GM18517 (cell line): ENCODE measurements at regions not wholly inside any gene's neighbourhood (a gene's known extent, or its start where the extent isn't known, plus 50 kb on each side); places are given as distances from the start of the nearest gene placed in this dataset.

Experiments used
- ATAC-seq: cut with Tn5 transposase; IDR thresholded peaks from one replicate; pipeline ENCODE4 v1.9.1; 2021; ENCODE audit warnings: mild to moderate bottlenecking, moderate library complexity; ENCODE audit not compliant: unreplicated experiment

DNA sequence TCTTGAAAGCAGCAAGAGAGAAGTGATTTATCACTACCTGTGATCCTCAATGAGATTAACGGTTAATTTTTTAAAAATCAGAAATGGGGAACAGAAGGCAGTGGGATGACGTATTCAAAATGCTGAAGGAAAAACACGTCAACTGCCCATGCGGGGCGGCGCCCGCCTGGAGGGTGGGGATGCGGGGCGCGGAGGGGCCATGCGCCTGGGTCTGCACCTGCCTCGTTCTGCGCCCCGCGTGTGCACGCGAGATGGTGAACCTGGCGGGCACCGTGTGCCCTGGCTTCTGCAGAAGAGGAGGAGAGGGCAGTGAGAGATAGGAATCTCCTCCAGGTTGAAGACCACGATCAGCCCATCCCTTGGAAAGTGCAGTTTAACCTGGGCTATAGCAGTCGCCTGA, 79.3 kb upstream of the ZNF32 start:
- no peak for ATAC-seq

DNA sequence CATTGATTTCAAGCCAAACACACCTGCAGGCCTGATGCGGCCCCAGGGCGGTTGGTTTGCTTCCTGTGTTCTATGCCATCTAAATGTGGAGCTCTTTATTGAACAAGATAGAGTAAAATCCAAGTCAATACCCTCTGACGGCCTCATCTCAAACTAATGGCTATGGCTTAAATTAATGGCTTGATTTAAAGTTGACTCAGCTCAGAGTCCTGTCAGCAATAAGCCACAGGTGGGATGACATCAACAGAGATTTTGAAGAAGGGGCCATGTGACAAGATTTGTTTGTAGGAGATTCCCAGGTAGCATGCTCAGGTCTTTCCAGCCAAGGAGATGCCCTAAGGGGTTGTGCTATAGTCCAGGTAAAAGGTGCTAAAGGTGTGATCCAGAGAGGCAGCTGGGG, 66.7 kb upstream of the ZNF32 start:
- no peak for ATAC-seq

DNA sequence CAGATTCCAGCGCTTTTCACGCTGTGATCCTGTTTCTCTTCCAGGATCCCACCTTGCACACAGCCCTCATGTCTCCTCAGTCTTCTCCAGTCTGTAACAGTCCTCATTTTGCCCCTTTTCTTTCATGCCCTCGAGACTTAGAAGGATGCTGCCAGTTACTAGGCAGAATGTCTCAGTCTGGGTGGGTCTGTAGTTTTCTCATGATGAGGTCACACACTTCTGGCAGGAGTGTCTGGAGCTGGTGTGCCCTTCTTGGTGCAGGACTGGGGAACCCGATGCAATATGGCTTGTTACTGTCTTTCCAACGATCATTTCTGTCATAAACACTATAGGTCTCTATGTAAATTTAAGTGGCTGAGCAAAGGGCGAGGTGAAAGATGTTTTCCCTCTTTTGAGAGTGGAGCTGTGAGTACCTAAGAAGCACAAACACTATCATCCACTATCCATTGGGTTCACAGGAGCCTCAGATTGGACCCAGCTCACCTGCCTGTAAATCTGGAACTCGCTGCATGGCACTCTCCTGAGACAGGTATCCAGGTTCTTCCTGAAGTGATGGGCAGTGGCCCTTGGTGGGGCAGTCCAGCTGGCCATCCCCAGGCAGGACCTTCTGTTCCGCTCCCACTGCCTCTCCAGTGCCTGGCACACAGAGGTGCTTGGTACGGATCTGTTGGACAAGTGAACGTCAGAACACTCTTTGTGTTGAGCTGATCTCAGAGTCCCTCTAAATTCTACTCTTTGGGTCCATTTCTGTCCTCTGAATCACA, 64.3 kb upstream of the ZNF32 start:
- no peak for ATAC-seq

DNA sequence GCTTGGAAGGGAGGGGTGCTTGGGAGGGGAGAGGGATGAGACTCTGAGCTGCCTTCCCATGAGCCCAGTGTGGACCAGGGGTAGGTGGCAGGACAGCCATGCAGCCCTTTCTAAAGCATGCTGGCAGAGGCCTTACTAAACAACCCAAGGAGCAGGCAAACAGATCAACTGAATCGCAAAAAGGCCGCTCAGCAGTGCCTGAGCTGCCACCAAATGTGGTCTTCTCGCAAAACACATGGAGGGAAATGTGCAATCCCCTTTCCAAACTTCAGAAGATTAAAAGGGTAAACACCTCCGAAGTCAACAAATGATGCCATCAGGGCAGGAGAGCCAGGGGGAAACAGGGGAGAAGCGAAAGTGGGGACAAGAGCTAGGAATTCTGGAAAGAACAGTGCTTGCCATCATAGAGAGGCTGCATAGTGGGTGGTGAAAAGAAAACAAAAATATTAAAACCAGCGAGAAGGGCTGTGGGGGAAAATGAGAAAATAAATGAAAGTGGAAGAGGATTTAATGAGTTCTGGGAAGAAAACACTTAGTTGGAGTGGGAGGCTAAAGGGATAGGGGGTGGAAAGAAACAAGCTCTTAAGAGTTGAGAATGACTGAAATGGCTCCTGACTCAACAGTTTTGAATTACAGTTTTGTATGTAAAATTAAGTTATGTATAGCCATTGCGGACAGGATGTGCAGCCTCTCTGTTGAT, 62.2 kb upstream of the ZNF32 start:
- ATAC-seq = no peak

DNA sequence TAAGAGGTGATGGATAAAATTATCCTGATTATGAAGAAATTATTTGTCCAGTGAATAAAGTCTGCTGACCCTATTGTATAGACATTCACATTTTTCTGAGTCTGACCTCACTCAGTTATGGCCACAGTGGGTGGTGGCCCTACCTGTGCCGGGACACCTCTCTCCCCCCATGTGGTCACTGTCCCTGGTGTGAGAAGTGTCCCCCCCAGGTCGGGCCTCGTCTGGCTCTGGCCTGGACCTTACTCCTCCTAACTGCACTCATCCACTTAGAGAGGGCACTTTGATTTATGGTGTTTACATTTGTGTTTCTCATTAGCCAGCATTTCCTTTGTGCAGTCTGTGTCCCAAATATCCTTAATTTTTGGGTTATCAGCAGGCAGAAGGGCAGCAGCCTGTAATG, 59.6 kb upstream of the ZNF32 start:
- ATAC-seq = no peak

DNA sequence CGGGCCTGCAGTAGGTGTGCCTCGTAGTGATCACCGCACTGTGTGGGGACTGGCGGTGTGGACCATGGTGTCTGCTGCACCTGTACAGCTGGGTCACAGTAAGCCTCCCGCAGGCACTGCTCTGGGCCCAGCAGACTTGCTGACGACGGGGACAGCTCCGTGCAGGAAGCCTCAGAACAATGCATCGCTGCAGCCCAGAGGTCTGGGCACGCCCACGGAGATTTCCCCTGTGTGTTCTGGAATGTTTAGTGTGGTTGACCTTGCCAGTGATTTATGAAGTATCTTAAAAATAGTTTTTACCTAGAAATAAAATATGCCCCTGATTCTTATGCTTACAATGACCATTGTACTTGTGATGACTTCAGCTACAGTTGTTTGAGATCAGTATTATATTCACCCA, 59.1 kb upstream of the ZNF32 start:
- ATAC-seq = no peak

- no peak for ATAC-seq
These were observed 57.5 kb upstream of the ZNF32 start for GRCh38 chr10:43706166-43706565.

GRCh38 chr10:43703286-43703685, 54.6 kb upstream of the ZNF32 start:
- no peak for ATAC-seq

GRCh38 chr10:43702936-43703281, 54.2 kb upstream of the ZNF32 start:
- no peak for ATAC-seq

DNA sequence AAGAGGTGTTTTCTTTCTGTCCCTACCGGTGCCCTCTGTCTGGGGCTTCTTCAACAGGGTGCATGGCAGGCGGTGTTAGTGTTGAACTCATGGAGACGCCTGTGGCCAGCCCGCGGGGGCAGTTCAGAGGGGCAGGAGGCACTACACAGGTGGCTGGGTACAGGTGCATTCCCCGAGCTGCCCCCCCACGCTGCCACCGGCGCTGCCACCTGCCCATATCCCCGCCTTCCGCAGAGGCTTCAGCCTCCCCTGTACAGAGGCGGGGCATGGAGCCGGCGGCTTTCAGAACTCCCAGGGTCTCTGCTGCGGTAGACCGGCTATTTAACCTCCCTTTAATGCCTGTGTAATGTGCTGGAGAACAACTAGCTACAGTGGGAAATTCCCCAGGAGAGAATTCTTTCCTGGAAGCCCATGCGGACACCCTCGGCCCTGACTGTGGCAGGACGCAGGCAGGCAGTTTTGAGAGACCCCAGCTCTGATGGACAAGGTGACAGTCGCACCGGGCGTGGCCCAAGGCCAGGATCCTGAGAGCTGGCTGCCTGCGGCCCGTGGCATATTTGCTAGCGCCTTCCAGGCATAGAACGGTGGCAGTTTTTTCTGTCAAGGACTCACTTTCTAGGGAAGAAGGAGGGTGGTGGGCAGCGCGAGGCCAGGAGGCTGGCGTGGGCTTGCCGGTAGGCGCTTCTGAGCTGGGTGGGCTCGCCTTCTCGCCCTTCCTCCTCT, 53.7 kb upstream of the ZNF32 start:
- no peak for ATAC-seq

GRCh38 chr10:43701295-43701694, 52.6 kb upstream of the ZNF32 start:
- ATAC-seq = no peak

GRCh38 chr10:43700306-43700705, 51.6 kb upstream of the ZNF32 start:
- ATAC-seq = no peak

GRCh38 chr10:43699516-43699915, 50.8 kb upstream of the ZNF32 start:
- ATAC-seq = no peak
